ENCODE measurements at regions not wholly inside any gene's neighbourhood (a gene's known extent, or its start where the extent isn't known, plus 50 kb on each side); places are given as distances from the start of the nearest gene placed in this dataset.

DNA sequence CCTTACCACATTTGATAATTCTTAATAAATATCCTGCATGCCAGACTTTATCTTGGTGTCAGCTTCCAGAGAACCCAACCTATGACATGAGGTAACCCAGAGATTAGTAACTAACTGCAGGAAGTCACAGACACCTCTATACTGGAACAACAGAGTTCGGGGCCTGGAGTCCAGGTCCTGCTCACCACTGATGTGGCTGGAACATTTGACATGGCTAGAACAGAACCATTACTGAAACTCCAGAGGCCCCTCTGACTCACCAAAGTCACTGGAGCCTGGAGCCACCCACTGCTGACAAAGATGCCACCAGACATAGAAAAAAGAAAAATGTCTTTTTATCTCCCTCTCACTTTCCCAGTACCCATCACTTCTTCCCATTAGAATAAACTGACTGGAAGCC is 403.7 kb downstream of the MID1IP1 start:
- TF ChIP-seq, protein P1, sequence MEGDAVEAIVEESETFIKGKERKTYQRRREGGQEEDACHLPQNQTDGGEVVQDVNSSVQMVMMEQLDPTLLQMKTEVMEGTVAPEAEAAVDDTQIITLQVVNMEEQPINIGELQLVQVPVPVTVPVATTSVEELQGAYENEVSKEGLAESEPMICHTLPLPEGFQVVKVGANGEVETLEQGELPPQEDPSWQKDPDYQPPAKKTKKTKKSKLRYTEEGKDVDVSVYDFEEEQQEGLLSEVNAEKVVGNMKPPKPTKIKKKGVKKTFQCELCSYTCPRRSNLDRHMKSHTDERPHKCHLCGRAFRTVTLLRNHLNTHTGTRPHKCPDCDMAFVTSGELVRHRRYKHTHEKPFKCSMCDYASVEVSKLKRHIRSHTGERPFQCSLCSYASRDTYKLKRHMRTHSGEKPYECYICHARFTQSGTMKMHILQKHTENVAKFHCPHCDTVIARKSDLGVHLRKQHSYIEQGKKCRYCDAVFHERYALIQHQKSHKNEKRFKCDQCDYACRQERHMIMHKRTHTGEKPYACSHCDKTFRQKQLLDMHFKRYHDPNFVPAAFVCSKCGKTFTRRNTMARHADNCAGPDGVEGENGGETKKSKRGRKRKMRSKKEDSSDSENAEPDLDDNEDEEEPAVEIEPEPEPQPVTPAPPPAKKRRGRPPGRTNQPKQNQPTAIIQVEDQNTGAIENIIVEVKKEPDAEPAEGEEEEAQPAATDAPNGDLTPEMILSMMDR (conservative IDR thresholded peaks at IDR 0.05; ENCODE audit: low read depth, low read length): no peak
- no peak for TF ChIP-seq EZH2 (IDR thresholded peaks at IDR 0.05; ENCODE audit: low read length, unreplicated experiment)
- TF ChIP-seq EZH2phosphoT487 (IDR thresholded peaks at IDR 0.05; ENCODE audit: borderline replicate concordance, low read length): no peak
